Activated CD4-positive, CD25-positive, alpha-beta regulatory T cell treated with anti-CD3 and anti-CD28 coated beads, Interleukin-2, amount 50 U/mL, for 16 hours (primary cell): ENCODE measurements at regions not wholly inside any gene's neighbourhood (a gene's known extent, or its start where the extent isn't known, plus 50 kb on each side); places are given as distances from the start of the nearest gene placed in this dataset.

Experiments
- DNase-seq: peaks from one replicate; pipeline ENCODE4 v3.0.0-alpha.2; 2020; ENCODE audit warnings: low read depth, low spot score

DNA sequence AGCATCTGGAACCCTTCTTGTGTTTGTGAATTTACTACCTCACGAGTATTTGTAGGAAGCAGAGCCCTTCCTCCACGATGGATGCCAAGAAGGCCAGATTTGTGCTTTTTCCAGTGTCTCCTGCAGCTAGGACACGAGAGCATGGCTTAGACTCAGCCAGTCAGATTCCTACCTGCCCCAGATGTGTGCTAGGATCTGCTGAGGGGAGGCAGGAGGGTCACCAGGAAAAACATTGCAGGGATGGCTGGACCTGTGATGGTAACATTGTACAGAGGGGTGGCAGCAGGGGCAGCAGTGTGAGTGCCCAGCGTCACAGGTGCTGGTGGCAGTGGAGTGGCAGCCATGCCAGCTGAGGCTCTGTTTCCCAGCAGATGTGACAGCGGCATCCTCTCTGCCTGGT is 285.3 kb downstream of the FAM43A start:
- DNase-seq: no peak

GRCh38 chr3:194971965-194972364 is 286.3 kb downstream of the FAM43A start:
- DNase-seq: no peak

DNA sequence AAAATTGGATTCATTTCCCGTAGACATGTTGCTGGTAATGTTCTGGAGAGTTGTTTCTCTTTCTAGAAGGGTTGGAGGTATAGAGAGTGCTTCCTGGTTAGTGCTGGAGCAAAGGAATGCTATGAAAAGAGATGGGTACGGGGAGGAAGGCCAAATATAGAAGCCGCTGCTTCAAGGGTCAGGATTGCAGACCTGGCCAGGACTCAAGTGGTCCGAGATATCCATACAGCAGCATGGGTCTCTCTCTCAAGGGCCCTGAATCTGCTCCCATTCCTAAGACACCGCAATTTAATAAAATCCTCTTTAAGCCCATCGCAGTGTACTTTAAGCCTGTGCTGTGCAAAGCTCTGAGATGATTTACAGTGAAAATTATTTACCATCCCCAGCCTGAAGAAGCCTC is 287.0 kb downstream of the FAM43A start:
- no peak for DNase-seq

DNA sequence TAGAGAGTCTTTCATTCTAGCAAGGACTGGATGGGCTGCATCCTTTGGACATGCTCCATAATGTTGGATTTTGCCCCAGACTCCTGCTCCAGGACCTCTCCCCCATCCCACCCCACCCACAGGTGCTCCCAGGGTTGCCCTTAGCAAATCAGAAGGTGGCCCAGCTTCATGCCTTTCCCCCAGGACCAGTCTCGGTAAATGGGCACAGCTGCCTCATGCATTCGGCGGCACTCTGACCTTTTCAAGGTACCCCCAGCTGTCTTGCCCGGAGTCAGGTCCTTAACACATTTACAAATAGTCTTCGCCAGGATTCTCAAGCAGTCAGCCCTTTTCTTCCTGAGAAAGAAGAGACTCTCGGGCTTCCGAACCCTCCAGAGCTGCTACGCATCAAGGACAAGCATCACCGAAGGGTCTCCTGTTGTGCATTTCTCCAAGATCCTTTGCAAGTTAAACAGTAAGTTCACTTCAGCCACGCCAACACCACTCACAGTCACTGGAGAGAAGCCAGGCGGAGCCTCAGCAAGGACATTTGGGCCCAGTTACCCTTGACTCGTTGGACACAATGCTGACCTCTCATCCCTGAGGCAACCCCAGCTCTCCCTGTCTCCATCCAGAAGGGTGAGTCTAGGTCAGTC is 287.8 kb downstream of the FAM43A start:
- no peak for DNase-seq

DNA sequence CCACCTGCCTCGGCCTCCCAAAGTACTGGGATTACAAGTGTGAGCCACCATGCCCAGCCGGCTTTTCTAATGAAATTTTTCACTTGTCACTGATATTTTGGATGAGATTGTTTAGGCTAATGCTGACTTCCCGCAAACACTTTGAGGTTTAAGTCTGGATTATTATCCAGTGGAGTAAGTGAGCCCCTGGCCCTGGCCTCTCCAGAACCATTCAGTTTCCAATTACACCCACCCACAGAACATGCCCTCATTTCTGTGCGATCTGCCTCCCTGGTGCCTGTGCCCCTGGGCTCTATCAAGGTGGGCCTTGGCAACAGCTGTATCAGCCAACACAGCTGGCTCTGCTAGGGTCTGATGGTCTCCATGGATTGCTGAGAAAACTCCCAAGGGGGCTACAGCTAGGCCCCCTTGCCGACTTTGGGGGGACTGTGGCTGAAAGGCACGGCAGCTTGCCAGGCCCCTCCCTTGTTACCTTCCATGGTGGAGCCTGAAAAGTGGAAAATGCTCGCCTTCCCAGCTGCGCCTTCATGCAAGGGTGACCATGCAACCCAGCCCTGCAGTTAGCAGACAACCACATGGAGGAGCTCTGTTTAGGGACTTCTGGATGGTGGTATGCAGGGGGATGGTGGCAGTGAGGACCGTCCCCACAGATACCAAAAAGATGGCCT is 288.9 kb downstream of the FAM43A start:
- DNase-seq: no peak

DNA sequence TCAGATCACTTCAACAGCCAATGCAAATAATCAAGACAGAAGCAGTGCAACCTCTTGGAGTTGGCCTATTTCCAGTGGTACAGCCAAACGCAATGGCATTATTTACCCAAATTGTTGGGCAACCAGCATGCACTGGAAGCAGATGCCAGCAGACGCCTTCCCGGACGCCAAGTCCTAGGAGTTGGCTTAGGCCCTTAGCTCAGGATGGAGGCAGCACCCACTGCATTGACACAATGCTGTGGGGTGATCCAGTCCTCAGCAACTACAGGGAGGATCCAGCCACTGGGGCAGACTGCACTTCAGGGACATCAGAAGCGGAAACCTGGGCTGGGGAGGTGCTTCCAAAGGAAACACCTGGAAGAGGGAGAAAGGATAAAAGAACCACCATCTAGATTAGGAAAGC is 290.4 kb downstream of the FAM43A start:
- no peak for DNase-seq

DNA sequence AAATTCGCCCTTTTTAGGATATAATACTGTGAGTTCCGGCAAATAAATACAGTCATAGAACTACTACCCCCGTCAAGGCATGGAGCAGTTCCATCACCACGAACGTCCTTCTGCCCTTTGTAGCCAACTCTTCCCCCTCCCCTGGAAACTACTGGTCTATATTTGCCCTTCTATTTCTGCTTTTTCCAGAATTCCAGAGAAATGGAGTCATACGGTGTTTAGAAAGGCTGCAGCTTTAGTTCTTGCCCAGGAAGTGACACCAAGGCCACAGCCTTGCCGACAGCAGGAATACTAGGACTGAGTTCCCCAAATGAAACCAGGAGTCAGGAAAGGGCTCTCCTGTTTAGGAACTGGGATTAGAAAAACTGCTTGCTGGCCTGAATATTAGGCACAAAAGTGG is 291.2 kb downstream of the FAM43A start:
- no peak for DNase-seq

DNA sequence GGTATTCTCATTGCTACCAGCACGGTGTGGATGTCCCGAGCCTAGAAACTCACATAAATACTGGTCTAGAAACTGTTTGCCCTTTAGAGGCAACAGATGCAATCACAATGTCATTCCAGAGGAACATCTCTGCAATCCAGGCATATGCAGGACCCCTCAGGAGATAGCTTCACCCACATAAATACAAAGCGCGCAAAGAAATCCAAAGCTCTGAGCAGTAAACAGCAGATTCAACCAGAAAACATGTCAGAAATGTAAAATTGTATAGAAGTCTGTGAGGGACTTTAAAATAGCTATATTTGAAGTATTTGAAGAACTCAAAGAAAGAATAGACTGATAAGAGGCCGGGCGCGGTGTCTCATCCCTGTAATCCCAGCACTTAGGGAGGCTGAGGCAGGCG is 291.7 kb downstream of the FAM43A start:
- no peak for DNase-seq

- DNase-seq: no peak
These were observed 291.8 kb downstream of the XXYLT1 start for GRCh38 chr3:194979173-194979572.

DNA sequence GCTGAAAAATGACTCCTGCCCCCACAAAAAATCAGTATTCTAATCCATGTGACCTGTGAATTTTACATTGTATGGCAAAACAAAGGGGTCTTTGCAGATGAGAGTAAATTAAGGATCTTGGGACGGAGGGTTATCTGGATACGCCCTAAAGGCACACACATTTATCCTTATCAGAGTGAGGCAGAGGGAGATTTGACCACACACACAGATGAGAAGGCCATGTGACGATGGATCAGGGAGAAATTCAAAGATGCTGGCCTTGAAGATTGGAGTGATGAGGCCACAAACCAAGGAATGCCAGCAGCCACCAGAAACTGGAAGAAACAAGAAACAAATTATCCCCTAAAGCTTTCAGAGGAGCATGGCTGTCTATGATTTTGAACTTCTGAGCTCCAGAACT is 288.5 kb downstream of the XXYLT1 start:
- no peak for DNase-seq

GRCh38 chr3:194983121-194983520 is 287.8 kb downstream of the XXYLT1 start:
- no peak for DNase-seq

- DNase-seq: no peak
These were observed 287.3 kb downstream of the XXYLT1 start for GRCh38 chr3:194983620-194984019.

DNA sequence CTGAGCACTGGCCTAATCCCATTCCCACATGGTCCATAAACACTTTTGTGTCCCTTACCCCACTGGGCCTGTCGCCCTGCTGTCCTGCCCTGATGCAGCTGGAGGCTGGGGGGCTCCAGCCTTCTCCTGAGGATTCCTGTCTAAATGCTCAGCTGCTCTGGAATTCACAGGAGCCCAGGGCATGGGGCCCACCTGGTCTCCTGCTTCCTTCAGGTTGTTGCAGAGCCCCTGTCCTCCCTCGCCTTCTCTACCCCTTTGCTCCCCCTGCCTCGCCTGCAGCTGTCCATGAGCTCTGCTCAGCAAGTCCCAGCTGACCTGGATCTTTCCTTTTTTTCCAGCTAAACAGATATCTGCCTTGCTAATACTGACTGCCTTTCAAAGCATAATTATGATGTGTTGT is 286.9 kb downstream of the XXYLT1 start:
- DNase-seq: no peak

DNA sequence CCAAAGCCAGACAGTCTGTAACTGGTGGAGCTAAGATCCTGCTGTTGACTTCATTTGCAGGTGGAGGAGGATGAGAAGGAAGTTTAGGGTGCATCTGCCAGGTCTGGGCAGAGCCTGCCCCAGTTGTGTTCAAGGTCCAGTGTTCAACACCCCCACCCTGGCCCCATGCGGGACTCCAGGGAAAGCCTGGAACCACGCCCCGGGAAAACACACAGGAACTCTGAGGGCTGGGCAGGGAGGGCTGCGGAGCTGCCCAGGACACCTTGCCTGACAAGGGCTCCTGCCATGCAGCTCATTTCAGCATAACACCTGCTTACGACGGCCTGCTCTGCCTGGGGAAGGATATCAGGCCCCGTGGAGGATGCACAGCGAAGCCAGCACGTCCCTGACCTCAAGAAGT is 286.3 kb downstream of the XXYLT1 start:
- DNase-seq: no peak

DNA sequence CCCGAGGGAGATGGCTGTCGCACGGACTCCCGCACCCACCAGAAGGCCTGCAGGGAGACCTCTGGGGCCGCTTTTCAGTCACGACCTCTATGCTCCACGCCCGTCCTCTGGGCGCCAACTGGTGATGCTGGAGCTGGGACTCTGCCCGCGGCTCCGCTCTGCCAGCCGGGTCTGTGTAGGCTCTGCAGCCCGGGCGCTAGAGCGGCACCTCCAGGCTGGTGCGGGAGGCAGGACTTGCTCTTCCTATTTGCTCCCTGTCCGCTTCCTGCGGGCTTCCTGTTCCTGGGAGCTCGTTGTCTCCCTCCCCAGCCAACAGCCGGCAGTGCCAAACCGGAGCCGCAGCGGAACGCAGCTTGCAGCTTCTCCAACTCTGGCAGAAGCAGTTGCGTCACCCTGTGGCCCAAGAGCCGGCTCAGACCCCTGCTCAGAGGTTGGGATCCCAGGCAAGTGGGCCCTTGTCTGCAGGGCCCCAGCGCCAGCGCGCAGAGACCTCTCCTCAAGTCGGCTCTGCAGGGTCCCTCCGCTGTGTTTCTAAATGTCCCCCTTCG is 285.9 kb downstream of the XXYLT1 start:
- DNase-seq: no peak

- DNase-seq: no peak
These were observed 284.5 kb downstream of the XXYLT1 start for GRCh38 chr3:194986208-194987043.

DNA sequence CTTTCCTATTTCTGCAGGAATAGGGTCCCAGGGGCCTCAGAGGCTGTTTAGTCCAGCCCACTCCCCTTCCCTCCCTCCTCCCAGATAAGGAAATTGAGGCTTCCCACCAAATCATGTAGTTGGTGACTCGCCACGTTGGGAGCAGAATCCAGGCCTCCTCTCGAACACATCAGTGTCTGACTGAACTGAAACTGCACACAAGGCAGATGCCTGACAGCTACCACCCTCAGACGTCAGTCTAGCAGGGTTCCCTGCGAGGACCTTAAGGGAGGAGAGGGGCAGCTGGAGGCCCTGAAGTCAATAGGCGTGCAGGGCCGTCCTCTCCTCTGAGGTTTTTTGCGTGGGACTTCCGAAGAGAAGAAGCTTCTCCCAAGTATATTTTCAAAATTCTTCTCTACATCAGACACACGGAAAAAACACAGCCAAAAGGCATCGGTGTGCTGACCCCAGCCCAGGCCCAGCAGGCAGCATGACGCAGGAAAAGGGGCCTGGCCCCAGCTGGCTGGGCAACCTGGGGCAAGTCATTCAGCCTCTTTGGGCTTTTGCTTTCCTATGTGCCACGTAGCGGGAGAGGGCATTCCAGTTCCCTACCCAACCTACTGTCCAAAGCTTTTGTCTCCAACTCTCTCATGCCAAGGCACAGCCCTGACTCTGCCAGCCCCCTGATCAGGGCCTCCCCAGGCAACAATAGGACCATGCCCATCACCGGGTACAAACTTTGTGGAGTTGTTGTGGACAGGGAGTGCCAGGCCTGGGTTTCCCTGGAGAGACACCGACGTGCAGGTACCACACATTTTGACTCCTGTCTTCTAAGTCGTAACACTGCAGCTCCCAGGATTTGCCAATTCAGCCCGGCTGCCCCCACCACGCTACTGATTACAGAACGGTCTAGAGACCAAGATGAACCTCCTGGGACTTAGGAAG is 283.1 kb downstream of the XXYLT1 start:
- no peak for DNase-seq

- no peak for DNase-seq
These were observed 282.3 kb downstream of the XXYLT1 start for GRCh38 chr3:194988495-194989165.

- DNase-seq: no peak
These were observed 281.7 kb downstream of the XXYLT1 start for GRCh38 chr3:194989241-194989640.

DNA sequence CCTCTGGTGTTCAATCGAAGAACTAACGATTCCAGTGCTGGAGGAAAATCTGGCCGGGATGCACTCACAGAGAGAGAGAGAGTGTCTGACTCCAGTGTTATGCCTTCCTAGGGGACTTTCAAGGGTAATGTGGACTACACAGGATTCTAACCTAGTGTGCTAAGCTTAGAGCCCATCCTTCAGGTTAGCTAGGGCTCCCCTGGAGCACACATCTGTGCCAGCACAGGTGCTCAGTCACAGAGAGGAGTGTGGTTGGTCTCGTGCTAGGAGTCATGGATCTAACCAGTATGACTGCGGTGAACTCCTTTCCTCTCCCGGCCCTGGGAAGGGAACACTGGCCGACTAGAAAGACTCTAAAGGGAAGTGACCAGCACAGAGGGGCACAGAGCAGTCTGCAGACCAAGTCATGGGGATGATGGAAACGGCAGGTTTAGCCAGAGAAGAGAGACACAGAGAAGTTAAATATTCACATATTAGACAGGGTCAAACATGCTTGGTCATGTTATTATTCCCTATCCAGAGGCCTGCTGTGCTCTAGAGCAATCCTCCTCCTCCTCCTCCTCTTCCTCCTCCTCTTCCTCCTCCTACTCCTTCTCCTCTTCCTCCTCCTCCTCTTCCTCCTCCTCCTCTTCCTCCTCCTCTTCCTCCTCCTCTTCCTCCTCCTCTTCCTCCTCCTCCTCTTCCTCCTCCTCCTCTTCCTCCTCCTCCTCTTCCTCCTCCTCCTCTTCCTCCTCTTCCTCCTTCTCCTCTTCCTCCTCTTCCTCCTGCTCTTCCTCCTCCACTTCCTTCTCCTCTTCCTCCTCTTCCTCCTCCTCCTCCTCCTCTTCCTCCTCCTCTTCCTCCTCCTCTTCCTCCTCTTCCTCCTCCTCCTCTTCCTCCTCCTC is 280.3 kb downstream of the XXYLT1 start:
- DNase-seq: no peak
